Mucosa of descending colon (tissue), 3 donors: ENCODE measurements at regions not wholly inside any gene's neighbourhood (a gene's known extent, or its start where the extent isn't known, plus 50 kb on each side); places are given as distances from the start of the nearest gene placed in this dataset.

Experiments
- ATAC-seq: fragments of 200-7000 bp; cut with Tn5 transposase; one replicate; pipeline ENCODE4 v1.9.1; 2020; ENCODE audit warnings: mild to moderate bottlenecking, moderate library complexity
- DNase-seq, 3 donors: peaks; one replicate each; pipeline ENCODE4 v3.0.0-alpha.2; 2020
- H3K36me3 ChIP-seq: fragments of 200-600 bp; one replicate; pipeline ENCODE4 v1.8.0; 2021; ENCODE audit warnings: low read depth, mild to moderate bottlenecking
- H3K4me1 ChIP-seq: fragments of 200-600 bp; one replicate; pipeline ENCODE4 v1.8.0; 2021; ENCODE audit warnings: low read depth, mild to moderate bottlenecking
- H3K4me3 ChIP-seq: fragments of 200-600 bp; one replicate; pipeline ENCODE4 v1.8.0; 2021; ENCODE audit warnings: mild to moderate bottlenecking
- H3K9me3 ChIP-seq: fragments of 200-600 bp; one replicate; pipeline ENCODE4 v1.8.0; 2021; ENCODE audit warnings: mild to moderate bottlenecking
- intact Hi-C, 2 donors: fragments of 100-400 bp; cut with DNase I in 1 of 2; cut with micrococcal nuclease in 1 of 2; formaldehyde crosslinking; loops; one replicate each; pipeline versions ENCODE4 v1.11.0 to v1.11.1; 2022; cut with DNase I, micrococcal nuclease
- TF ChIP-seq, protein P1 (sequence below): fragments of 200-600 bp; IDR thresholded peaks from one replicate; pipeline ENCODE4 v1.8.0; 2022; ENCODE audit warnings: antibody characterized with exemption, mild to moderate bottlenecking
- donor health status: DM: no; HTN: no; CAD: no; lungs with moderate emphysema.
- donor health status: DM: no; HTN: no; CAD: no.
- donor health status: DM: no; HTN: yes; CAD: no.

DNA sequence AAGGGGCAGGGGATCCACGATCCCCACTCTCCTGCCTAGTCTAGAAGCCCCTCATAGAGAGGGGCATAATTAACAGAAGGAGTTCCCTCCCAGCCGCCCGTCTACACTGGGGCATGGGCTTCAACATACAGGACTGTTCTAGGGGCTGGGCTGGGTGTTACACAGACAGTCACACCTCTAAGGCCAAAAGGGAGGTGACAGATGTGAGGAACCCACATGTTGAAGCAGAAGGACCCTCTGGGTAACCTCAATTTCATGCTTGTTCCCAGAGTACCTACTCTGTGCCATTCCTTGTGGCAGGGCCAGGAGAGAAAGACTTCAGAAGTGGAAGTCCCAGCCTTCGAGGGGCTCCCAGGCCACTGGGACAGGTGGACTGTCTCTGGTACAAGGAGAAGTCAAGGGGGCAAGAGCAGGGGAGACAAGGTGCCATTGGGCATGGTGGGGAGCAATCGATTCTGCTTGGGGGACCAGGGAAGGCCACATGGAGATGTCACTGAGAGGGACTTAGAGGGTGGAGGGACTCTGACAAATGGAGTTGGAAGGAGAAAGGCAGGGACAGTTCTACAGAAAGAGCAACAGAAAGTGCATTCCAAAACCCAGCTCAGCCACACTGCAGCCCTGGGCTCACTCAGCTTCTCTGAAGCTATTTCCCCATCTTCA lies 71.3 kb downstream of the CPN2 start:
- H3K9me3 ChIP-seq, result no peaks in the 10 kb centered on the region
- H3K4me3 ChIP-seq, result no peak overlapping the region
- TF ChIP-seq, protein P1, sequence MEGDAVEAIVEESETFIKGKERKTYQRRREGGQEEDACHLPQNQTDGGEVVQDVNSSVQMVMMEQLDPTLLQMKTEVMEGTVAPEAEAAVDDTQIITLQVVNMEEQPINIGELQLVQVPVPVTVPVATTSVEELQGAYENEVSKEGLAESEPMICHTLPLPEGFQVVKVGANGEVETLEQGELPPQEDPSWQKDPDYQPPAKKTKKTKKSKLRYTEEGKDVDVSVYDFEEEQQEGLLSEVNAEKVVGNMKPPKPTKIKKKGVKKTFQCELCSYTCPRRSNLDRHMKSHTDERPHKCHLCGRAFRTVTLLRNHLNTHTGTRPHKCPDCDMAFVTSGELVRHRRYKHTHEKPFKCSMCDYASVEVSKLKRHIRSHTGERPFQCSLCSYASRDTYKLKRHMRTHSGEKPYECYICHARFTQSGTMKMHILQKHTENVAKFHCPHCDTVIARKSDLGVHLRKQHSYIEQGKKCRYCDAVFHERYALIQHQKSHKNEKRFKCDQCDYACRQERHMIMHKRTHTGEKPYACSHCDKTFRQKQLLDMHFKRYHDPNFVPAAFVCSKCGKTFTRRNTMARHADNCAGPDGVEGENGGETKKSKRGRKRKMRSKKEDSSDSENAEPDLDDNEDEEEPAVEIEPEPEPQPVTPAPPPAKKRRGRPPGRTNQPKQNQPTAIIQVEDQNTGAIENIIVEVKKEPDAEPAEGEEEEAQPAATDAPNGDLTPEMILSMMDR, result no peak
- ATAC-seq, result no peak
- H3K36me3 ChIP-seq, result no peaks in the 10 kb centered on the region
- intact Hi-C loops, result no loop called here
- DNase-seq, result no peak
- no peaks in the 10 kb centered on the region for H3K4me1 ChIP-seq

DNA sequence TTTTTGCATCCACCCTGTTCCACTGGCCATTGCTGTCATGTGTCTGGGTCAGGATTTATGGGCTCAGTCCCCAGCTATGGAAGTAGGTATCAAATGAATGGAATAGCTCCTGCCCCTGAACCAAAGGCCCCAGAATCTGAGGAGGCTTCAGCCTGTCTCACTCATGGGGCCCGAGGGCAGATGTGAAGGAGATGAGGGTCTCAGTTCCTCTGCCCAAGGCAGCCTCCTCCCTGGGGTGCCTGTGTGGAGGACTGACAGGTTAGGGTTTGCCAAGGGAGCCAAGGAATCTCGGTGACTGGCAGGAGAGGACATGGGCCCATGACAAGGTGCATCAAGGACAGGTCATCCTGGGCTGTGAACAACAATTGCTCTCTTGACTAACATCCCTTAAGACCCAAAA lies 70.4 kb downstream of the CPN2 start:
- no peak for DNase-seq
- no peaks in the 10 kb centered on the region for H3K36me3 ChIP-seq
- TF ChIP-seq, protein P1, result no peak
- H3K4me1 ChIP-seq, result no peaks in the 10 kb centered on the region
- no peak for ATAC-seq
- no peaks in the 10 kb centered on the region for H3K9me3 ChIP-seq
- H3K4me3 ChIP-seq, result no peak overlapping the region
- intact Hi-C loops, result no loop called here

DNA sequence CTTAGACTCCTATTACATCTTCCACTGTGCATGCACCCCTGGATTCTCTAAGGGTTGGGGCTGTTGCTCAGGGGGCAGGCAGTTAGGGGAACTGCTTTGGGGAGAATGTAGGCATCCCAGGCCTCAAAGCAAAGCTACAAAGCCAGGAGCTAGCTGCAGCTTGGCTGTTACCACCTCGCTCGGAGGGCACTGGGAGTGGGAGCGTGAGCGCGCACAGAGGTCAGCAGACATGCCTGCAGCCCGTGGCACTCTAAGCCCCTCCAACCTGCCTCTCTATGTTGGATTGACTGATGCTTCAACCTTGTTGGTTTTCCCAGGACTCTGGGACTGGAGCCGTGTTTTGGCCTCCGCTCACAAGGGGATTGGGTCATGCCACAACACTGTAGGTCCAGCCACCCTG lies 69.8 kb downstream of the CPN2 start:
- DNase-seq (no peak), ATAC-seq (no peak)
- intact Hi-C loops, result no loop called here
- no peaks in the 10 kb centered on the region for H3K9me3 ChIP-seq
- no peak overlapping the region for H3K4me3 ChIP-seq
- TF ChIP-seq, protein P1, result no peak
- H3K4me1 ChIP-seq, result no peaks in the 10 kb centered on the region
- no peaks in the 10 kb centered on the region for H3K36me3 ChIP-seq

DNA sequence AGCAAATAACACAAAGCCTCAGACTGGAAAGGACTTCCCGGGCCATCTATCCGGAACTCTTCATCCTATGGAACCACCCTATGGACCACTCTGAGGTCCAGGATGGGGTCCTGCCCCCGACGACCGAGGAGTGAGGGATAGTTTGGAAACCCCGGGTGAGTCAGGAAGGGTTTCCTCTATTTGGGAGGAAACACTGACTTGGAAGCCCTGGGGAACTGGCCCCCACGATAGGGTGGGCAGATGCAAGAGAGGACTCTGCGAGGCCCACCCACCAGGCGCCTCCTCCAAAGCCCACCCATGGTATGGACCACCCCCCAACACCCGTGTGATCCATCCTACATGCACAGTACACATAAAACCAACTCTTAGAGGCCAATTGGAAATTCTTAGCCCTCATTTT lies 69.4 kb downstream of the CPN2 start:
- TF ChIP-seq, protein P1, result no peak
- Histone ChIP-seq H3K36me3 (no peaks in the 10 kb centered on the region), H3K4me1 (no peaks in the 10 kb centered on the region), H3K9me3 (no peaks in the 10 kb centered on the region), H3K4me3 (no peak overlapping the region)
- ATAC-seq, result no peak
- intact Hi-C loops, result no loop called here
- DNase-seq, result no peak

DNA sequence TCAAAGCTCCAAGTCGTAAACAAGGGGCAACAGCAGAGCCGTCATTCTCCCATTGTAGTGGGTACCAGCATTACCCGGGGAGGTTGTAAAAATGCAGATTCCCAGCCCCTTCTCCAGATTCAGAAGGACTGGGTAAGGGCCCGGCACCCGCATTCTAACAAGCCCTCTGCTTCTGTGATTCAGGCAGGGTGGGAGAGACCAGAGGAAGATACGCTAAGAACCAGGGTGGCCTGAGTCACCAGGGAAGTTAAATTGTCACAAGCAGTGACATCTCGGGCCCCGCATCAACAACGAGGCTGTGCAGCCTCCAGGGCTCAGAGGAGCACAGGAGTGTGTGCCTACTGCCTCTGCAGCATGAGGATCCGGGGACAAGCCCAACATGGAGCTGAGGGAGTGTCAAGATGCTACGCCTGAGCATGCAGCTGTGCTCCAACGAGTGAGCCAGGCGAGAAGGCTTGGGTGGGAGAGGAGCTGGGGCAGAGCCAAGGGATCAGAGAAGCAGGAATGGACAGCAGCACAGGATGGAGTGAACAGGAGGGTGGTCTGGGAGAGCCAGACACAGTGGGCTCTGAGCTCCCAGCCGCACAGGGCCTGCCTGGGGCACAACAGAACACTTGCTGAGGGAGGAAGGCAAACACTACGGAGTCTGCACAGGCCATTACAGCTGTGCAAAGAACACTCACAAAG lies 68.5 kb downstream of the CPN2 start:
- TF ChIP-seq, protein P1, result no peak
- Histone ChIP-seq H3K36me3 (no peaks in the 10 kb centered on the region), H3K4me1 (no peaks in the 10 kb centered on the region), H3K9me3 (no peaks in the 10 kb centered on the region), H3K4me3 (no peak overlapping the region)
- DNase-seq (no peak), ATAC-seq (no peak)
- intact Hi-C loops, result no loop called here
